GM15510 (cell line): ENCODE measurements at regions not wholly inside any gene's neighbourhood (a gene's known extent, or its start where the extent isn't known, plus 50 kb on each side); places are given as distances from the start of the nearest gene placed in this dataset.

Experiments used
- POLR2A ChIP-seq: IDR thresholded peaks from 3 replicates; pipeline ENCODE4 v1.6.1; 2011; ENCODE audit warnings: borderline replicate concordance; ENCODE audit not compliant: insufficient read length; ENCODE audit errors: extremely low read depth

GRCh38 chr16:85271198-85271597, 158.9 kb upstream of the CIBAR2 start:
- no peak for TF ChIP-seq POLR2A

- no peak for TF ChIP-seq POLR2A
Measured at GRCh38 chr16:85273293-85273692, 161.0 kb upstream of the CIBAR2 start.

- no peak for TF ChIP-seq POLR2A
Measured at GRCh38 chr16:85274501-85274900, 162.2 kb upstream of the CIBAR2 start.

- TF ChIP-seq POLR2A, result no peak
Measured at GRCh38 chr16:85274924-85275323, 162.7 kb upstream of the CIBAR2 start.

- no peak for TF ChIP-seq POLR2A
Measured at GRCh38 chr16:85275533-85276249, 163.4 kb upstream of the CIBAR2 start.

GRCh38 chr16:85276258-85276657, 164.0 kb upstream of the CIBAR2 start:
- TF ChIP-seq POLR2A, result no peak

- TF ChIP-seq POLR2A, result no peak
Measured at GRCh38 chr16:85276721-85277120, 164.4 kb upstream of the CIBAR2 start.

- no peak for TF ChIP-seq POLR2A
Measured at GRCh38 chr16:85278839-85279238, 166.6 kb upstream of the CIBAR2 start.

- TF ChIP-seq POLR2A, result no peak
Measured at GRCh38 chr16:85279402-85279801, 167.1 kb upstream of the CIBAR2 start.

GRCh38 chr16:85279825-85280545, 167.7 kb upstream of the CIBAR2 start:
- no peak for TF ChIP-seq POLR2A

- TF ChIP-seq POLR2A, result no peak
Measured at GRCh38 chr16:85281181-85281580, 168.9 kb upstream of the CIBAR2 start.

- no peak for TF ChIP-seq POLR2A
Measured at GRCh38 chr16:85282842-85283241, 170.6 kb upstream of the CIBAR2 start.

GRCh38 chr16:85283305-85284050, 171.2 kb upstream of the CIBAR2 start:
- no peak for TF ChIP-seq POLR2A

- no peak for TF ChIP-seq POLR2A
Measured at GRCh38 chr16:85284141-85284817, 172.0 kb upstream of the CIBAR2 start.

GRCh38 chr16:85285681-85286065, 173.4 kb upstream of the CIBAR2 start:
- no peak for TF ChIP-seq POLR2A
